ENCODE measurements at regions not wholly inside any gene's neighbourhood (a gene's known extent, or its start where the extent isn't known, plus 50 kb on each side); places are given as distances from the start of the nearest gene placed in this dataset.

- TF ChIP-seq, protein P1, sequence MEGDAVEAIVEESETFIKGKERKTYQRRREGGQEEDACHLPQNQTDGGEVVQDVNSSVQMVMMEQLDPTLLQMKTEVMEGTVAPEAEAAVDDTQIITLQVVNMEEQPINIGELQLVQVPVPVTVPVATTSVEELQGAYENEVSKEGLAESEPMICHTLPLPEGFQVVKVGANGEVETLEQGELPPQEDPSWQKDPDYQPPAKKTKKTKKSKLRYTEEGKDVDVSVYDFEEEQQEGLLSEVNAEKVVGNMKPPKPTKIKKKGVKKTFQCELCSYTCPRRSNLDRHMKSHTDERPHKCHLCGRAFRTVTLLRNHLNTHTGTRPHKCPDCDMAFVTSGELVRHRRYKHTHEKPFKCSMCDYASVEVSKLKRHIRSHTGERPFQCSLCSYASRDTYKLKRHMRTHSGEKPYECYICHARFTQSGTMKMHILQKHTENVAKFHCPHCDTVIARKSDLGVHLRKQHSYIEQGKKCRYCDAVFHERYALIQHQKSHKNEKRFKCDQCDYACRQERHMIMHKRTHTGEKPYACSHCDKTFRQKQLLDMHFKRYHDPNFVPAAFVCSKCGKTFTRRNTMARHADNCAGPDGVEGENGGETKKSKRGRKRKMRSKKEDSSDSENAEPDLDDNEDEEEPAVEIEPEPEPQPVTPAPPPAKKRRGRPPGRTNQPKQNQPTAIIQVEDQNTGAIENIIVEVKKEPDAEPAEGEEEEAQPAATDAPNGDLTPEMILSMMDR (IDR thresholded peaks at IDR 0.05), result peak in 4 of 6 experiments; percentile 42 to 53 (median 45)
- TF ChIP-seq EP300 (IDR thresholded peaks at IDR 0.05) (no peak), POLR2AphosphoS5 (IDR thresholded peaks at IDR 0.05) (no peak)
These were observed 227.7 kb upstream of the SAMSN1 start for GRCh38 chr21:14773777-14774345.
